B cell (primary cell): ENCODE measurements at regions not wholly inside any gene's neighbourhood (a gene's known extent, or its start where the extent isn't known, plus 50 kb on each side); places are given as distances from the start of the nearest gene placed in this dataset.

Experiments used
- ATAC-seq: fragments of 200-7000 bp; cut with Tn5 transposase; one replicate; pipeline ENCODE4 v1.10.0; 2021; ENCODE audit warnings: low read depth, mild to moderate bottlenecking, moderate number of reproducible peaks, moderate library complexity
- CTCF ChIA-PET: fragments of 350-600 bp; sonication (Branson Sonifier 250); formaldehyde crosslinking; loops from one replicate; lab custom pipeline; 2021; ENCODE audit warnings: antibody characterized with exemption, inconsistent platforms; lab: Charles Lee
- POLR2A ChIA-PET: fragments of 350-600 bp; sonication (Branson Sonifier 250); formaldehyde crosslinking; loops from one replicate; lab custom pipeline; 2021; ENCODE audit warnings: antibody characterized with exemption; lab: Charles Lee
- DNase-seq: peaks from one replicate; pipeline ENCODE4 v3.0.0; 2013
- H2AFZ ChIP-seq: 2 replicates; pipeline ENCODE4 v1.6.1; 2012; ENCODE audit warnings: mild to moderate bottlenecking, low read depth, low read length; ENCODE audit not compliant: insufficient read depth, poor library complexity, severe bottlenecking
- H3K27ac ChIP-seq, 2 donors: 1 replicate in 1 of 2; 2 replicates in 1 of 2; pipeline ENCODE4 v1.5.1; 2012 to 2013; ENCODE audit warnings: low read length in 2 of 2, mild to moderate bottlenecking in 2 of 2, moderate library complexity in 1 of 2
- H3K27me3 ChIP-seq, 4 experiments: fragments of 200-600 bp in 1 of 4; sonication (generic) in 1 of 4; replicated peaks in 1 of 4; 1 replicate in 2 of 4; 2 replicates in 2 of 4; pipeline versions ENCODE4 v1.6.1 to v1.7.0; 2013 to 2016; ENCODE audit warnings: low read length in 3 of 4, mild to moderate bottlenecking in 2 of 4, mixed read lengths in 1 of 4, moderate library complexity in 1 of 4; ENCODE audit not compliant: insufficient read depth in 4 of 4, control insufficient read depth in 3 of 4; ENCODE audit errors: control extremely low read depth in 1 of 4
- H3K36me3 ChIP-seq, 2 experiments: replicated peaks in 1 of 2; 1 replicate in 1 of 2; 2 replicates in 1 of 2; pipeline versions ENCODE4 v1.6.1 to v1.7.1; 2013; ENCODE audit warnings: low read length in 1 of 2; ENCODE audit not compliant: insufficient read depth in 2 of 2, control insufficient read depth in 1 of 2; ENCODE audit errors: control extremely low read depth in 1 of 2, extremely low read depth in 1 of 2
- H3K4me1 ChIP-seq, 2 donors: fragments of 200-600 bp in 1 of 2; sonication (generic) in 1 of 2; 1 replicate in 1 of 2; 2 replicates in 1 of 2; pipeline versions ENCODE4 v1.5.1 to v1.6.1; 2013 to 2017; ENCODE audit warnings: low read length in 2 of 2; ENCODE audit not compliant: control insufficient read depth in 2 of 2, insufficient read depth in 2 of 2
- H3K4me2 ChIP-seq: replicated peaks from 2 replicates; pipeline ENCODE3; 2012; ENCODE audit warnings: mild to moderate bottlenecking, low read depth, low read length; ENCODE audit not compliant: poor library complexity, severe bottlenecking
- H3K4me3 ChIP-seq, 5 experiments: fragments of 200-600 bp in 1 of 5; sonication (generic) in 1 of 5; 1 replicate in 3 of 5; 2 replicates in 2 of 5; pipeline versions ENCODE4 v1.5.1 to v1.7.0; 2011 to 2016; ENCODE audit warnings: low read length in 4 of 5, mild to moderate bottlenecking in 4 of 5, low read depth in 2 of 5, control low read depth in 1 of 5, moderate library complexity in 1 of 5; ENCODE audit not compliant: insufficient read depth in 1 of 5; ENCODE audit errors: control extremely low read depth in 1 of 5, extremely low read depth in 1 of 5
- H3K79me2 ChIP-seq: fragments of 200-600 bp; sonication (generic); one replicate; pipeline ENCODE4 v1.6.0; 2016; ENCODE audit warnings: low read length; ENCODE audit not compliant: control insufficient read depth, insufficient read depth
- H3K9ac ChIP-seq: fragments of 200-600 bp; sonication (generic); 2 replicates; pipeline ENCODE4 v1.6.1; 2017; ENCODE audit warnings: mild to moderate bottlenecking, low read length, moderate library complexity
- H3K9me3 ChIP-seq, 3 donors: one replicate each; pipeline versions ENCODE4 v1.6.1 to v1.7.1; 2013; ENCODE audit warnings: low read length in 2 of 3; ENCODE audit not compliant: control insufficient read depth in 2 of 3, insufficient read depth in 1 of 3; ENCODE audit errors: control extremely low read depth in 1 of 3
- H4K20me1 ChIP-seq: 2 replicates; pipeline ENCODE4 v1.6.0; 2012; ENCODE audit warnings: mild to moderate bottlenecking, low read length; ENCODE audit not compliant: insufficient read depth, control insufficient read depth, poor library complexity, severe bottlenecking
- H3K27ac Mint-ChIP-seq: one replicate; pipeline ENCODE4 v1.8.0; 2021; ENCODE audit warnings: mixed read lengths
- H3K27me3 Mint-ChIP-seq: one replicate; pipeline ENCODE4 v1.8.0; 2021; ENCODE audit warnings: mixed read lengths
- H3K4me1 Mint-ChIP-seq: one replicate; pipeline ENCODE4 v1.8.0; 2021; ENCODE audit warnings: mixed read lengths
- H3K4me3 Mint-ChIP-seq: one replicate; pipeline ENCODE4 v1.8.0; 2021; ENCODE audit warnings: mixed read lengths
- H3K9me3 Mint-ChIP-seq: one replicate; pipeline ENCODE4 v1.8.0; 2022; ENCODE audit warnings: mixed read lengths; ENCODE audit not compliant: insufficient read depth
- CTCF ChIP-seq: fragments of 200-600 bp; IDR thresholded peaks from one replicate; pipeline ENCODE4 v1.8.0; 2022; ENCODE audit warnings: antibody characterized with exemption, mild to moderate bottlenecking
- EZH2 ChIP-seq: IDR thresholded peaks from 2 replicates; pipeline ENCODE4 v1.6.1; 2012; ENCODE audit warnings: borderline replicate concordance, low read depth, mild to moderate bottlenecking, moderate library complexity, low read length; ENCODE audit not compliant: insufficient read depth, poor library complexity, severe bottlenecking
- WGBS: methylation state at CpG from one replicate; pipeline ENCODE4 v1.1.5; 2013; ENCODE audit warnings: missing lambda C conversion rate; ENCODE audit not compliant: insufficient coverage; 5-methylcytosine and 5-hydroxymethylcytosine counted together
- intact Hi-C: fragments of 100-400 bp; cut with micrococcal nuclease; formaldehyde crosslinking; loops from one replicate; pipeline ENCODE4 v1.10.0; 2022

GRCh38 chr10:43712821-43713584 lies 64.3 kb upstream of the ZNF32 start:
- intact Hi-C loops = no loop called here
- no peak overlapping the region for H3K27ac Mint-ChIP-seq
- H3K36me3 ChIP-seq = no peaks in the 10 kb centered on the region
- ATAC-seq (no peak), DNase-seq (no peak)
- H3K4me3 Mint-ChIP-seq = no peak overlapping the region
- H3K4me2 ChIP-seq = no peak overlapping the region
- TF ChIP-seq EZH2 (no peak), CTCF (no peak)
- H3K4me1 ChIP-seq = no peaks in the 10 kb centered on the region
- H2AFZ ChIP-seq = no peak overlapping the region
- H3K27ac ChIP-seq = no peak overlapping the region
- no peaks in the 10 kb centered on the region for H3K79me2 ChIP-seq
- H3K4me3 ChIP-seq = no peak overlapping the region
- H3K4me1 Mint-ChIP-seq = no peaks in the 10 kb centered on the region
- H3K27me3 ChIP-seq = no peaks in the 10 kb centered on the region
- H3K9ac ChIP-seq = no peak overlapping the region
- POLR2A ChIA-PET = no interaction called here
- 94% methylated on average over 6 of the region's 10 CpGs for WGBS
- H3K9me3 Mint-ChIP-seq = no peaks in the 10 kb centered on the region
- CTCF ChIA-PET = no interaction called here
- H3K27me3 Mint-ChIP-seq = peaks cover 6% of the 10 kb centered on the region
- peaks cover 0 to 5% (median 0%) of the 10 kb centered on the region in 3 donors for H3K9me3 ChIP-seq
- no peaks in the 10 kb centered on the region for H4K20me1 ChIP-seq

- ChIA-PET POLR2A (no interaction called here), CTCF (no interaction called here)
- no peak overlapping the region for H3K27ac Mint-ChIP-seq
- intact Hi-C loops = no loop called here
- WGBS = 79% methylated on average over 6 of the region's 7 CpGs
- no peaks in the 10 kb centered on the region for H4K20me1 ChIP-seq
- TF ChIP-seq EZH2 (no peak), CTCF (no peak)
- no peaks in the 10 kb centered on the region for H3K9me3 ChIP-seq
- no peaks in the 10 kb centered on the region for H3K36me3 ChIP-seq
- no peak overlapping the region for H3K4me3 ChIP-seq
- no peaks in the 10 kb centered on the region for H3K79me2 ChIP-seq
- H3K4me1 Mint-ChIP-seq = no peaks in the 10 kb centered on the region
- no peaks in the 10 kb centered on the region for H3K4me1 ChIP-seq
- peaks cover 6% of the 10 kb centered on the region for H3K27me3 Mint-ChIP-seq
- no peaks in the 10 kb centered on the region for H3K27me3 ChIP-seq
- H3K4me3 Mint-ChIP-seq = no peak overlapping the region
- H3K27ac ChIP-seq = no peak overlapping the region
- no peaks in the 10 kb centered on the region for H3K9me3 Mint-ChIP-seq
- DNase-seq (no peak), ATAC-seq (no peak)
- no peak overlapping the region for H3K9ac ChIP-seq
- H3K4me2 ChIP-seq = no peak overlapping the region
- H2AFZ ChIP-seq = no peak overlapping the region
Measured at GRCh38 chr10:43710772-43711471, 62.2 kb upstream of the ZNF32 start.
